C4-2B (cell line): ENCODE measurements at regions not wholly inside any gene's neighbourhood (a gene's known extent, or its start where the extent isn't known, plus 50 kb on each side); places are given as distances from the start of the nearest gene placed in this dataset.

ENCODE experiments used
- H3K27ac ChIP-seq: fragments of 450-650 bp; 2 replicates; pipeline ENCODE4 v1.5.1; 2017
- CTCF ChIP-seq: fragments of 450-650 bp; conservative IDR thresholded peaks from 2 replicates; pipeline ENCODE4 v1.5.1; 2017; ENCODE audit warnings: mild to moderate bottlenecking
- ZFX ChIP-seq: fragments of 450-650 bp; IDR thresholded peaks from 2 replicates; pipeline ENCODE4 v1.6.1; 2017

GRCh38 chr5:125321654-125322053, 575.2 kb upstream of the ZNF608 start:
- TF ChIP-seq ZFX (no peak), CTCF (no peak)

GRCh38 chr5:125323613-125324012, 577.2 kb upstream of the ZNF608 start:
- H3K27ac ChIP-seq, result no peak overlapping the region
- no peak for TF ChIP-seq CTCF
- TF ChIP-seq ZFX, result no peak

More at GRCh38 chr5:125321654-125322053, 575.2 kb upstream of the ZNF608 start:
- H3K27ac ChIP-seq, result no peak overlapping the region

- no peak for TF ChIP-seq CTCF
- no peak for TF ChIP-seq ZFX
These were observed 579.2 kb upstream of the ZNF608 start for GRCh38 chr5:125325488-125326149.

GRCh38 chr5:125326150-125326510, 579.7 kb upstream of the ZNF608 start:
- TF ChIP-seq ZFX (no peak), CTCF (no peak)
- no peak overlapping the region for H3K27ac ChIP-seq

More at GRCh38 chr5:125325488-125326149, 579.2 kb upstream of the ZNF608 start:
- no peak overlapping the region for H3K27ac ChIP-seq

GRCh38 chr5:125327676-125328075, 581.2 kb upstream of the ZNF608 start:
- no peak overlapping the region for H3K27ac ChIP-seq
- no peak for TF ChIP-seq CTCF
- no peak for TF ChIP-seq ZFX

- H3K27ac ChIP-seq, result no peak overlapping the region
- TF ChIP-seq ZFX, result no peak
- TF ChIP-seq CTCF, result no peak
These were observed 585.7 kb upstream of the ZNF608 start for GRCh38 chr5:125331987-125332598.

- no peak overlapping the region for H3K27ac ChIP-seq
- no peak for TF ChIP-seq ZFX
- TF ChIP-seq CTCF, result no peak
These were observed 587.0 kb upstream of the ZNF608 start for GRCh38 chr5:125333416-125333815.
